Ovary (tissue), 3 donors: ENCODE measurements at regions not wholly inside any gene's neighbourhood (a gene's known extent, or its start where the extent isn't known, plus 50 kb on each side); places are given as distances from the start of the nearest gene placed in this dataset.

Source experiments
- EP300 ChIP-seq: sonication (generic); formaldehyde crosslinking; IDR thresholded peaks from one replicate; pipeline ENCODE4 v1.6.1; 2017; ENCODE audit warnings: antibody characterized with exemption
- POLR2A ChIP-seq: fragments of 450-650 bp; IDR thresholded peaks from one replicate; pipeline ENCODE4 v1.6.1; 2017; ENCODE audit warnings: antibody characterized with exemption, mild to moderate bottlenecking, moderate library complexity
- TF ChIP-seq, protein P1 (sequence below), 3 donors: fragments of 450-650 bp in 2 of 3; fragments of 200-600 bp in 1 of 3; IDR thresholded peaks; one replicate each; pipeline versions ENCODE4 v1.5.1 to v1.8.0; 2016 to 2022; ENCODE audit warnings: antibody characterized with exemption in 3 of 3, mild to moderate bottlenecking in 1 of 3
- donor health status: DM: no; HTN: no; CAD: no.

DNA sequence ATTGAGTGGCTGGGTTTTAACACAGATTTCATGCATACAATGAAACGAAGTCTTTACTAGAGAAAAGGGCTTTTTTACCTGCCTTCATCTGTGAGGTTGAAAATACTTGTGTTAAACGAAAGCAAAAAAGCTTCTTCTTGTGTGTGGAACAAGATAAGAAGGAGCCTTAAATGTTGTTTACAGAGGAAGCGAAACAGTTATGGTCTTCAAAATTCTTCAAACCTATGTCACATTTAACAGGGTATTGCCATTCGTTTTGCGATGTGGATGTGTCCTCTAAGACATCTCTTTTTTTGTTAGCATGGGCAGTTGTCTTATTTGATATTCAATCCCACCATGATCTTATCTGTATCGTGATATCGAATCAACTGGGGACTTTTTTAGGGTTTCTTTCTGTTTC lies 532.6 kb downstream of the TMEM182 start:
- TF ChIP-seq, protein P1, sequence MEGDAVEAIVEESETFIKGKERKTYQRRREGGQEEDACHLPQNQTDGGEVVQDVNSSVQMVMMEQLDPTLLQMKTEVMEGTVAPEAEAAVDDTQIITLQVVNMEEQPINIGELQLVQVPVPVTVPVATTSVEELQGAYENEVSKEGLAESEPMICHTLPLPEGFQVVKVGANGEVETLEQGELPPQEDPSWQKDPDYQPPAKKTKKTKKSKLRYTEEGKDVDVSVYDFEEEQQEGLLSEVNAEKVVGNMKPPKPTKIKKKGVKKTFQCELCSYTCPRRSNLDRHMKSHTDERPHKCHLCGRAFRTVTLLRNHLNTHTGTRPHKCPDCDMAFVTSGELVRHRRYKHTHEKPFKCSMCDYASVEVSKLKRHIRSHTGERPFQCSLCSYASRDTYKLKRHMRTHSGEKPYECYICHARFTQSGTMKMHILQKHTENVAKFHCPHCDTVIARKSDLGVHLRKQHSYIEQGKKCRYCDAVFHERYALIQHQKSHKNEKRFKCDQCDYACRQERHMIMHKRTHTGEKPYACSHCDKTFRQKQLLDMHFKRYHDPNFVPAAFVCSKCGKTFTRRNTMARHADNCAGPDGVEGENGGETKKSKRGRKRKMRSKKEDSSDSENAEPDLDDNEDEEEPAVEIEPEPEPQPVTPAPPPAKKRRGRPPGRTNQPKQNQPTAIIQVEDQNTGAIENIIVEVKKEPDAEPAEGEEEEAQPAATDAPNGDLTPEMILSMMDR (IDR thresholded peaks at IDR 0.05): no peak
- no peak for TF ChIP-seq POLR2A
- TF ChIP-seq EP300: no peak
